ENCODE measurements at regions not wholly inside any gene's neighbourhood (a gene's known extent, or its start where the extent isn't known, plus 50 kb on each side); places are given as distances from the start of the nearest gene placed in this dataset.

DNA sequence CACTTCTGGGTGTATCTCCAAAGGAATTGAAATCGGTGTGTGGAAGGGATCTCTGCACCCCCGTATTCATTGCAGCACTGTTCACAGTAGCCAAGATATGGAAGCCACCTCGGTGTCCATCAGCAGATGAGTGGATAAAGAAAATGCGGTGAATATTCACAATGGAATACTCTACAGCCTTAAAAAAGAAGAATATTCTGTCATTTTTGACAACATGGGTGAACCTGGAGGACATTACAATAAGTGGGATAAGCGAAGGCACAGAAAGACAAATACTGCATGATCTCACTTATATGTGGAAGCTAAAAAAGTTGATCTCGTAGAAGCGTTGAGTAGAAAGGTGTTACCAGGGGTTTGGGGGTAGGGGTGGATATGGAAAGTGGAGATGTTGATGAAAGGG is 111.9 kb downstream of the BEGAIN start:
- no peak overlapping the region for H3K4me3 ChIP-seq (ENCODE audit: insufficient read length, low read depth)
- no peaks in the 10 kb centered on the region for H3K36me3 ChIP-seq (ENCODE audit: insufficient read depth, insufficient read length, low read length)
- no peak for TF ChIP-seq YY1 (IDR thresholded peaks at IDR 0.05; ENCODE audit: insufficient read depth, insufficient read length)
- TF ChIP-seq ZNF274 (IDR thresholded peaks at IDR 0.05; ENCODE audit: low read depth, low read length), result no peak
- TF ChIP-seq SUZ12 (IDR thresholded peaks at IDR 0.05; ENCODE audit: extremely low read depth, insufficient read depth, insufficient read length), result no peak
- peaks cover 3% of the 10 kb centered on the region for H3K4me1 ChIP-seq (ENCODE audit: insufficient read depth, insufficient read length)
- H3K9ac ChIP-seq (ENCODE audit: insufficient read length, low read depth), result no peak overlapping the region
- H3K27me3 ChIP-seq (ENCODE audit: insufficient read depth, insufficient read length), result no peaks in the 10 kb centered on the region
- no peaks in the 10 kb centered on the region for H3K9me3 ChIP-seq (ENCODE audit: insufficient read depth, low read length)
- no peak for DNase-seq (ENCODE audit: low read depth, low spot score)

DNA sequence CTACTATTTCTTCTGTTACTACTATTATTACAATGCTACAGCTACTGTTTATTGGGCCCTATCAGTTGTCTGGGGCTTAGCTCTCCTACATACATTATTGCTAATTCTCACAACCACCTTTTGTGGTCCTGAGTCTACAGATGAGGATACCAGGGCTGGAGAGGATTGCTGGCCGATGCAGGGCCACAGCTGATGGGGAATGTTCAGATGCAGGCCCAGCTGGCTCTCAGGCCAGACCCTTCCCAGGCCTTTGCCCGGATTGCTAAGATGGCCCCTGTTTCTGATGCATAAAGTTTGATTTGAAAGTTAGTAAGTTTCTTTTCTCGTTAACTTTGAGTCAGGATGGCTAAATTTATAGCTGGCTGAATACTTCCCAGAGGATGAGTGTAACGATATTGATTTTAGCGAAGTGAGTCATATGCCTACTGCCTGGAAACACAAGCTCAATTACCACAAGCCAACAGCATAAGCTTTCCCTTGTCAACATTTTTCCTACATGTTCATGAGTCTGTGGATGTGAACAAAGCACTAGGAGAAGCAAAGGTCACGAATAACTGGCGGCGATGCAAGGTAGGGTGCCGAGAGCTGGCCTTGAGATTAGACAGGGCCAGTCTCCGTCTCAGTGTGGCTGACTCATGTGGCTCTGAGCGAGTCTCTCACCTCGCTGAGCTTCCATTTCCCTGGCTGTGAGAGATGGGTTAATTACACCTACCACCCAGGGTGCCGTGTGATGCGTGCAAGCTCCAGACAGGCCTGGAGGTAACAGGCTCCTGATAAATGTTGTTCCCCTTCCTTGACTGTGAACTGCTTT is 111.0 kb downstream of the BEGAIN start:
- Histone ChIP-seq H3K9me3 (ENCODE audit: insufficient read depth, low read length) (no peaks in the 10 kb centered on the region), H3K9ac (ENCODE audit: insufficient read length, low read depth) (no peak overlapping the region), H3K4me3 (ENCODE audit: insufficient read length, low read depth) (no peak overlapping the region), H3K4me1 (ENCODE audit: insufficient read depth, insufficient read length) (no peaks in the 10 kb centered on the region), H3K27me3 (ENCODE audit: insufficient read depth, insufficient read length) (no peaks in the 10 kb centered on the region), H3K36me3 (ENCODE audit: insufficient read depth, insufficient read length, low read length) (no peaks in the 10 kb centered on the region)
- no peak for TF ChIP-seq YY1 (IDR thresholded peaks at IDR 0.05; ENCODE audit: insufficient read depth, insufficient read length)
- no peak for TF ChIP-seq ZNF274 (IDR thresholded peaks at IDR 0.05; ENCODE audit: low read depth, low read length)
- TF ChIP-seq SUZ12 (IDR thresholded peaks at IDR 0.05; ENCODE audit: extremely low read depth, insufficient read depth, insufficient read length), result no peak
- DNase-seq (ENCODE audit: low read depth, low spot score), result no peak

- DNase-seq (ENCODE audit: low read depth, low spot score), result no peak
- H3K9me3 ChIP-seq (ENCODE audit: insufficient read depth, low read length), result no peaks in the 10 kb centered on the region
- H3K9ac ChIP-seq (ENCODE audit: insufficient read length, low read depth), result no peak overlapping the region
- H3K4me3 ChIP-seq (ENCODE audit: insufficient read length, low read depth), result no peak overlapping the region
- H3K4me1 ChIP-seq (ENCODE audit: insufficient read depth, insufficient read length), result peaks cover 3% of the 10 kb centered on the region
- TF ChIP-seq ZNF274 (IDR thresholded peaks at IDR 0.05; ENCODE audit: low read depth, low read length) (no peak), SUZ12 (IDR thresholded peaks at IDR 0.05; ENCODE audit: extremely low read depth, insufficient read depth, insufficient read length) (no peak), YY1 (IDR thresholded peaks at IDR 0.05; ENCODE audit: insufficient read depth, insufficient read length) (no peak)
- no peaks in the 10 kb centered on the region for H3K36me3 ChIP-seq (ENCODE audit: insufficient read depth, insufficient read length, low read length)
- H3K27me3 ChIP-seq (ENCODE audit: insufficient read depth, insufficient read length), result no peaks in the 10 kb centered on the region
Measured at GRCh38 chr14:100484531-100485267, 102.5 kb downstream of the BEGAIN start.

DNA sequence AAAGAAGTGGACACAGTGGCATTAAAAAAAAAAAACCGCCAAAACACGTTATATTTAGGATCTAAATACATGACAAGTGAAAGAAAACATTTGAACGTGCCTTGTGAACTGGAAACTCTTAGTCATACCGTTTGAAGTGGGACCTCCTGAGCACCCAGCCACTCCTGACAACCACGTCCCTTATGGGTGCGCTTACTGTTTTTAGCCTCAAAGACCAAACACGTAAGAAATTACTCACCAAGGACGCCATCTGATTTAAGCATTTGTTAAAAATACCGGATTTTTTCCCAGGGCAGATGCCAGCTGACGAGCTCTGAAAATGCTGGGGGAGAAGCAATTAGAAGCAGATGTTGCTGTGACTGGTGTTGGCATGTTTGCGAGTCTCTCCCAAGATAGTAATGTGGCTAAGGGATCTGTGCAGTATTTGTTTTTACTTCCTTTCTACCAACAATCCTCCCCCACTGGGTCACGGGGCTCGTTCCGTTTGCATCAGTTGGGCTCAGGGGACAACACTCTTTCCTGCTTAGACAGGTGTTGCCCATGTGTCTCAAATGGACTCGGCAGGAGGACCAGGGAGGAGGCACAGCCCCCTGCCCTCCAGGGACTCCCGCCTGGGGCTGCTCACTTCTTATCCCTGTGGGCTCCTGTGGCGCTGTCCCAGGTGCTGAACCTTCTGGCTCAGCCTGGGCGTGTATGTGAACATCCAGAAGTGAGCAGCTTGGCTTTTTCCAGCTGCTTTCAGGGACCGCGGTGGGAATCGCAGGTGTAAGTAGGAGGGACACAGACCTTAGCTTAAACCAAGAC is 101.0 kb downstream of the BEGAIN start:
- peak; percentile 49 for DNase-seq (ENCODE audit: low read depth, low spot score)
- Histone ChIP-seq H3K4me1 (ENCODE audit: insufficient read depth, insufficient read length) (peaks cover 3% of the 10 kb centered on the region), H3K36me3 (ENCODE audit: insufficient read depth, insufficient read length, low read length) (no peaks in the 10 kb centered on the region), H3K4me3 (ENCODE audit: insufficient read length, low read depth) (no peak overlapping the region), H3K9ac (ENCODE audit: insufficient read length, low read depth) (no peak overlapping the region), H3K9me3 (ENCODE audit: insufficient read depth, low read length) (no peaks in the 10 kb centered on the region), H3K27me3 (ENCODE audit: insufficient read depth, insufficient read length) (no peaks in the 10 kb centered on the region)
- TF ChIP-seq YY1 (IDR thresholded peaks at IDR 0.05; ENCODE audit: insufficient read depth, insufficient read length), result no peak
- TF ChIP-seq ZNF274 (IDR thresholded peaks at IDR 0.05; ENCODE audit: low read depth, low read length), result no peak
- TF ChIP-seq SUZ12 (IDR thresholded peaks at IDR 0.05; ENCODE audit: extremely low read depth, insufficient read depth, insufficient read length), result no peak

Data from NT2/D1 (cell line).